DOHH2 (cell line): ENCODE measurements at regions not wholly inside any gene's neighbourhood (a gene's known extent, or its start where the extent isn't known, plus 50 kb on each side); places are given as distances from the start of the nearest gene placed in this dataset.

Source experiments
- CTCF ChIP-seq: fragments of 200-600 bp; sonication (generic); IDR thresholded peaks from one replicate; pipeline ENCODE4 v1.5.1; 2014; ENCODE audit warnings: antibody characterized with exemption, mild to moderate bottlenecking, low read depth, low read length; ENCODE audit not compliant: poor library complexity, severe bottlenecking
- EZH2phosphoT487 ChIP-seq: fragments of 200-600 bp; sonication (generic); IDR thresholded peaks from 2 replicates; pipeline ENCODE4 v1.6.1; 2017; ENCODE audit warnings: borderline replicate concordance, mild to moderate bottlenecking, antibody characterized with exemption, low read length, moderate library complexity, mixed read lengths

- no peak for TF ChIP-seq CTCF
- no peak for TF ChIP-seq EZH2phosphoT487
Observed at GRCh38 chr11:70566768-70567530, 168.6 kb downstream of the CTTN start.
